Neural progenitor cell (in vitro differentiated cells): ENCODE measurements at regions not wholly inside any gene's neighbourhood (a gene's known extent, or its start where the extent isn't known, plus 50 kb on each side); places are given as distances from the start of the nearest gene placed in this dataset.

ENCODE experiments used
- DNase-seq: peaks from one replicate; pipeline ENCODE4 v3.0.0-alpha.2; 2016; ENCODE audit warnings: low spot score
- H2AFZ ChIP-seq: fragments of 200-600 bp; sonication (generic); replicated peaks from 2 replicates; pipeline ENCODE4 v1.6.1; 2016; ENCODE audit warnings: antibody characterized with exemption
- H3F3A ChIP-seq: fragments of 200-600 bp; sonication (generic); 2 replicates; pipeline ENCODE4 v1.6.1; 2016; ENCODE audit warnings: antibody characterized with exemption, low read depth
- H3K27ac ChIP-seq: fragments of 200-600 bp; sonication (generic); 2 replicates; pipeline ENCODE4 v1.5.1; 2016; ENCODE audit warnings: mild to moderate bottlenecking
- H3K27me3 ChIP-seq: fragments of 200-600 bp; sonication (generic); 2 replicates; pipeline ENCODE4 v1.6.1; 2016; ENCODE audit warnings: mild to moderate bottlenecking, moderate library complexity
- H3K36me3 ChIP-seq: fragments of 200-600 bp; sonication (generic); 2 replicates; pipeline ENCODE4 v1.5.1; 2016
- H3K4me1 ChIP-seq: fragments of 200-600 bp; sonication (generic); 2 replicates; pipeline ENCODE4 v1.6.1; 2016; ENCODE audit warnings: mixed run types
- H3K4me2 ChIP-seq: fragments of 200-600 bp; sonication (generic); 2 replicates; pipeline ENCODE4 v1.6.1; 2016
- H3K4me3 ChIP-seq: fragments of 200-600 bp; sonication (generic); 2 replicates; pipeline ENCODE4 v1.5.1; 2016
- H3K79me2 ChIP-seq: fragments of 200-600 bp; sonication (generic); 2 replicates; pipeline ENCODE4 v1.6.1; 2016; ENCODE audit warnings: low read depth
- H3K9ac ChIP-seq: fragments of 200-600 bp; sonication (generic); 2 replicates; pipeline ENCODE4 v1.6.1; 2016
- H3K9me3 ChIP-seq: fragments of 200-600 bp; sonication (generic); 2 replicates; pipeline ENCODE4 v1.5.1; 2016; ENCODE audit warnings: low read depth
- H4K20me1 ChIP-seq: fragments of 200-600 bp; sonication (generic); 2 replicates; pipeline ENCODE4 v1.6.1; 2016; ENCODE audit warnings: low read depth
- H3K27ac Mint-ChIP-seq: 3 replicates; pipeline ENCODE4 v1.8.0; 2021; ENCODE audit warnings: mixed read lengths
- H3K27me3 Mint-ChIP-seq: 2 replicates; pipeline ENCODE4 v1.8.0; 2022; ENCODE audit warnings: low read depth, mild to moderate bottlenecking, inconsistent platforms, moderate library complexity, mixed read lengths; ENCODE audit not compliant: insufficient read depth
- H3K36me3 Mint-ChIP-seq: 3 replicates; pipeline ENCODE4 v1.8.0; 2021; ENCODE audit warnings: mixed read lengths
- H3K4me1 Mint-ChIP-seq: 3 replicates; pipeline ENCODE4 v1.8.0; 2021; ENCODE audit warnings: mixed read lengths
- H3K4me3 Mint-ChIP-seq: 3 replicates; pipeline ENCODE4 v1.8.0; 2021; ENCODE audit warnings: mild to moderate bottlenecking, moderate library complexity, mixed read lengths
- H3K9me3 Mint-ChIP-seq: 3 replicates; pipeline ENCODE4 v1.8.0; 2020; ENCODE audit warnings: mixed read lengths
- EZH2 ChIP-seq: fragments of 200-600 bp; sonication (generic); IDR thresholded peaks from 2 replicates; pipeline ENCODE4 v1.6.1; 2017; ENCODE audit warnings: antibody characterized with exemption, mild to moderate bottlenecking, moderate library complexity
- EZH2phosphoT487 ChIP-seq: fragments of 200-600 bp; sonication (generic); IDR thresholded peaks from 2 replicates; pipeline ENCODE4 v1.6.1; 2017; ENCODE audit warnings: antibody characterized with exemption
- TF ChIP-seq, protein P1 (sequence below): fragments of 200-600 bp; sonication (generic); IDR thresholded peaks from 2 replicates; pipeline ENCODE4 v1.5.1; 2017; ENCODE audit warnings: antibody characterized with exemption, mild to moderate bottlenecking

DNA sequence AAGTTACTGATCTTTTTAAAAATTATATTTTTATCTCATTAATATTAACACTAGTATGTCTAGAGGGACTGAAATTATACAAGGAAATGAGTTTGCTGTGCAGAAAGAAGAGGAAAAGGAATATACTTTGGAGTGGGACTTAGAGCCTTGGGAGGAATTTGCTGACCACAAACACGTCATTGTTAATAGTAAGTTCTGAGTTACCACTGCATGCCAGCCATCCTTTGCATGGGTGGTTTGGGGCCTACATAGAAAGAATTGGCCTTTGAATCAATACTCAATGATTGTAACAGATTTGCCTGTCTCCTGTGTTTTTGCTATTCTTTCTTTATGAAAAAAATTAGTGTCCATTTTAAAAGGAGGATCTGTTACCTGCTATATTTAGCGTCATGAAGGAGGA, 232.6 kb upstream of the TNC start:
- H3K4me3 Mint-ChIP-seq = no peak overlapping the region
- H3K27ac Mint-ChIP-seq = no peak overlapping the region
- DNase-seq = no peak
- peaks cover 5% of the 10 kb centered on the region for H3K27me3 Mint-ChIP-seq
- TF ChIP-seq EZH2 = no peak
- TF ChIP-seq EZH2phosphoT487 = no peak
- TF ChIP-seq, protein P1, sequence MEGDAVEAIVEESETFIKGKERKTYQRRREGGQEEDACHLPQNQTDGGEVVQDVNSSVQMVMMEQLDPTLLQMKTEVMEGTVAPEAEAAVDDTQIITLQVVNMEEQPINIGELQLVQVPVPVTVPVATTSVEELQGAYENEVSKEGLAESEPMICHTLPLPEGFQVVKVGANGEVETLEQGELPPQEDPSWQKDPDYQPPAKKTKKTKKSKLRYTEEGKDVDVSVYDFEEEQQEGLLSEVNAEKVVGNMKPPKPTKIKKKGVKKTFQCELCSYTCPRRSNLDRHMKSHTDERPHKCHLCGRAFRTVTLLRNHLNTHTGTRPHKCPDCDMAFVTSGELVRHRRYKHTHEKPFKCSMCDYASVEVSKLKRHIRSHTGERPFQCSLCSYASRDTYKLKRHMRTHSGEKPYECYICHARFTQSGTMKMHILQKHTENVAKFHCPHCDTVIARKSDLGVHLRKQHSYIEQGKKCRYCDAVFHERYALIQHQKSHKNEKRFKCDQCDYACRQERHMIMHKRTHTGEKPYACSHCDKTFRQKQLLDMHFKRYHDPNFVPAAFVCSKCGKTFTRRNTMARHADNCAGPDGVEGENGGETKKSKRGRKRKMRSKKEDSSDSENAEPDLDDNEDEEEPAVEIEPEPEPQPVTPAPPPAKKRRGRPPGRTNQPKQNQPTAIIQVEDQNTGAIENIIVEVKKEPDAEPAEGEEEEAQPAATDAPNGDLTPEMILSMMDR = no peak
- Histone ChIP-seq H4K20me1 (no peaks in the 10 kb centered on the region), H3K27me3 (no peaks in the 10 kb centered on the region), H3K4me1 (peaks cover 5% of the 10 kb centered on the region), H3K4me2 (no peak overlapping the region), H3K9me3 (no peaks in the 10 kb centered on the region), H3K79me2 (no peaks in the 10 kb centered on the region), H2AFZ (no peak overlapping the region), H3F3A (no peaks in the 10 kb centered on the region), H3K4me3 (no peak overlapping the region), H3K27ac (no peak overlapping the region), H3K36me3 (no peaks in the 10 kb centered on the region), H3K9ac (no peak overlapping the region)
- no peaks in the 10 kb centered on the region for H3K36me3 Mint-ChIP-seq
- peaks cover 3% of the 10 kb centered on the region for H3K4me1 Mint-ChIP-seq
- H3K9me3 Mint-ChIP-seq = no peaks in the 10 kb centered on the region

DNA sequence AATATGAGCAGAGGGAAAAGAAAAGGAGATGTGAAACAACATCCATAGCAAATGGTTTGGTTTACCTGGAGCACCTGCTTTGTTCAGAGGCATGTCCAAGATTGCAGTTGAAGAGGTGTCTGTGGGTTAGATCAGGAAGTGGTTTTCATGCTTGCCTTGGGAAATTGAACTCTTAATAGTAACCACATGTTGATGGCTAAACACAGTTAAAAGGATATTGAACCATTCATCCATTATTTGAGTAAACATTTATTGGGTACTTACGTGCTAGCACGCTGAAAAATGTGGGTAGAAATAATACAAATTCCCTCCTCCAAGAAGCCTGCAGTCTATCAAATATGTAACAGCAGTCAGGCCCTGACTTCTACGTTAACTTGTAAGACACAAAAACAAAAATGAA, 235.7 kb upstream of the TNC start:
- Histone ChIP-seq H3K4me3 (no peak overlapping the region), H3K9me3 (no peaks in the 10 kb centered on the region), H3K9ac (no peak overlapping the region), H3K79me2 (no peaks in the 10 kb centered on the region), H4K20me1 (no peaks in the 10 kb centered on the region), H3K27ac (no peak overlapping the region), H2AFZ (no peak overlapping the region), H3K4me1 (peaks cover 5% of the 10 kb centered on the region), H3F3A (no peaks in the 10 kb centered on the region), H3K4me2 (no peak overlapping the region), H3K27me3 (no peaks in the 10 kb centered on the region), H3K36me3 (no peaks in the 10 kb centered on the region)
- H3K4me1 Mint-ChIP-seq = peaks cover 3% of the 10 kb centered on the region
- H3K27ac Mint-ChIP-seq = no peak overlapping the region
- DNase-seq = no peak
- peaks cover 2% of the 10 kb centered on the region for H3K9me3 Mint-ChIP-seq
- H3K36me3 Mint-ChIP-seq = no peaks in the 10 kb centered on the region
- TF ChIP-seq EZH2phosphoT487 = no peak
- TF ChIP-seq, protein P1 = no peak
- no peak for TF ChIP-seq EZH2
- no peak overlapping the region for H3K4me3 Mint-ChIP-seq
- peaks cover 5% of the 10 kb centered on the region for H3K27me3 Mint-ChIP-seq

DNA sequence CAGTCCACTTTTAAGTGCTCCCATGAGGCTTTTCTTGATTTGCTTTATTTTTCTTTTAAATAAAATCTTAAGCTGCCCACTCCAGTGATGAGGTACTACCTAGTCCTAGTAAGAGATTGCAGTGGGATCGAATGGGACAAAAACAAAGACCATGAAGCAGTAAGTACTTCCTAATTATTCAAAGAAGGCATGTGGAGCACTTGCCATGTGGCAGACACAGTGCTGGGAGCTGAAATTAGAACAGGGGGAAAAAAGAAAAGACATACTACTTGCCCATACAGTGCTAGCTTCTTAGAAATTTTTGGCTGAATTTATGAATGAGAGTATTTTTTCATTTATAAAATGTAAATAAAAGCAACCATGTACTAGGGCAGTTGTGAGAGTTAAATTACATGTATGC, 239.9 kb upstream of the TNC start:
- Mint-ChIP-seq H3K27me3 (peaks cover 2% of the 10 kb centered on the region), H3K36me3 (no peaks in the 10 kb centered on the region)

More for the DNA sequence above, 239.9 kb upstream of the TNC start:
- Histone ChIP-seq H3F3A (no peaks in the 10 kb centered on the region), H3K9ac (no peak overlapping the region), H3K27me3 (no peaks in the 10 kb centered on the region), H4K20me1 (no peaks in the 10 kb centered on the region), H3K27ac (no peak overlapping the region), H3K36me3 (no peaks in the 10 kb centered on the region), H3K79me2 (no peaks in the 10 kb centered on the region), H2AFZ (no peak overlapping the region), H3K4me1 (peaks cover 11% of the 10 kb centered on the region), H3K4me3 (no peak overlapping the region), H3K4me2 (no peak overlapping the region), H3K9me3 (no peaks in the 10 kb centered on the region)
- H3K9me3 Mint-ChIP-seq = peaks cover 2% of the 10 kb centered on the region
- no peak overlapping the region for H3K27ac Mint-ChIP-seq
- no peak for DNase-seq
- H3K4me3 Mint-ChIP-seq = no peak overlapping the region
- TF ChIP-seq, protein P1 = no peak
- TF ChIP-seq EZH2phosphoT487 (no peak), EZH2 (no peak)
- no peaks in the 10 kb centered on the region for H3K4me1 Mint-ChIP-seq
